Lower lobe of right lung (tissue), 2 donors: ENCODE measurements at regions not wholly inside any gene's neighbourhood (a gene's known extent, or its start where the extent isn't known, plus 50 kb on each side); places are given as distances from the start of the nearest gene placed in this dataset.
A peak's percentile ranks its signal among the peaks of the same experiment; 100 is the strongest.

Source experiments
- ATAC-seq, 2 donors: fragments of 200-7000 bp; cut with Tn5 transposase; one replicate each; pipeline ENCODE4 v1.9.1; 2020 to 2022; ENCODE audit warnings: mild to moderate bottlenecking in 2 of 2, moderate library complexity in 2 of 2
- DNase-seq: peaks from one replicate; pipeline ENCODE4 v3.0.0-alpha.2; 2020
- H3K27ac ChIP-seq: fragments of 200-600 bp; one replicate; pipeline ENCODE4 v1.8.0; 2022
- H3K27me3 ChIP-seq: fragments of 200-600 bp; one replicate; pipeline ENCODE4 v1.8.0; 2022; ENCODE audit warnings: low read depth
- H3K36me3 ChIP-seq: fragments of 200-600 bp; one replicate; pipeline ENCODE4 v1.8.0; 2022; ENCODE audit warnings: mild to moderate bottlenecking
- H3K4me1 ChIP-seq: fragments of 200-600 bp; one replicate; pipeline ENCODE4 v1.8.0; 2022
- H3K4me3 ChIP-seq: fragments of 200-600 bp; one replicate; pipeline ENCODE4 v1.8.0; 2022; ENCODE audit warnings: mild to moderate bottlenecking
- H3K9me3 ChIP-seq: fragments of 200-600 bp; one replicate; pipeline ENCODE4 v1.8.0; 2022
- CTCF ChIP-seq: fragments of 200-600 bp; IDR thresholded peaks from one replicate; pipeline ENCODE4 v1.8.0; 2022; ENCODE audit warnings: antibody characterized with exemption, mild to moderate bottlenecking
- intact Hi-C: fragments of 100-400 bp; cut with DNase I; formaldehyde crosslinking; loops from one replicate; pipeline ENCODE4 v1.11.0; 2022
- donor health status: DM: no; HTN: yes; CAD: no; lungs with severe emphysema.

- no peaks in the 10 kb centered on the region for H3K36me3 ChIP-seq
- intact Hi-C loops = no loop called here
- H3K4me3 ChIP-seq = no peak overlapping the region
- no peaks in the 10 kb centered on the region for H3K4me1 ChIP-seq
- no peak overlapping the region for H3K27ac ChIP-seq
- no peak for DNase-seq
- no peak for TF ChIP-seq CTCF
- no peaks in the 10 kb centered on the region for H3K9me3 ChIP-seq
- H3K27me3 ChIP-seq = no peaks in the 10 kb centered on the region
- no peak for ATAC-seq
These were observed 553.7 kb downstream of the PDCD6IP start for GRCh38 chr3:34351882-34352777.

GRCh38 chr3:34352778-34353331 is 554.4 kb downstream of the PDCD6IP start:
- Histone ChIP-seq H3K36me3 (no peaks in the 10 kb centered on the region), H3K9me3 (no peaks in the 10 kb centered on the region), H3K27ac (no peak overlapping the region), H3K27me3 (no peaks in the 10 kb centered on the region), H3K4me3 (no peak overlapping the region), H3K4me1 (no peaks in the 10 kb centered on the region)
- TF ChIP-seq CTCF = no peak
- intact Hi-C loops = no loop called here
- ATAC-seq (no peak), DNase-seq (no peak)

GRCh38 chr3:34357461-34357860 is 559.0 kb downstream of the PDCD6IP start:
- DNase-seq (no peak), ATAC-seq (no peak)
- no peaks in the 10 kb centered on the region for H3K9me3 ChIP-seq
- no peaks in the 10 kb centered on the region for H3K36me3 ChIP-seq
- no peak for TF ChIP-seq CTCF
- H3K27me3 ChIP-seq = no peaks in the 10 kb centered on the region
- H3K4me3 ChIP-seq = no peak overlapping the region
- intact Hi-C loops = no loop called here
- H3K27ac ChIP-seq = no peak overlapping the region
- no peaks in the 10 kb centered on the region for H3K4me1 ChIP-seq

GRCh38 chr3:34359064-34359463 is 560.6 kb downstream of the PDCD6IP start:
- ATAC-seq = no peak
- no peaks in the 10 kb centered on the region for H3K9me3 ChIP-seq
- intact Hi-C loops = no loop called here

GRCh38 chr3:34360713-34361112 is 562.3 kb downstream of the PDCD6IP start:
- Histone ChIP-seq H3K4me1 (no peaks in the 10 kb centered on the region), H3K27ac (no peak overlapping the region), H3K4me3 (no peak overlapping the region), H3K9me3 (no peaks in the 10 kb centered on the region), H3K36me3 (no peaks in the 10 kb centered on the region), H3K27me3 (no peaks in the 10 kb centered on the region)
- TF ChIP-seq CTCF = no peak
- no peak for DNase-seq
- intact Hi-C loops = no loop called here
- peak; percentile 28 to 37 for ATAC-seq

More at GRCh38 chr3:34359064-34359463, 560.6 kb downstream of the PDCD6IP start:
- Histone ChIP-seq H3K4me3 (no peak overlapping the region), H3K36me3 (no peaks in the 10 kb centered on the region), H3K27ac (no peak overlapping the region), H3K27me3 (no peaks in the 10 kb centered on the region), H3K4me1 (no peaks in the 10 kb centered on the region)
- TF ChIP-seq CTCF = no peak
- DNase-seq = no peak
